ENCODE measurements at regions not wholly inside any gene's neighbourhood (a gene's known extent, or its start where the extent isn't known, plus 50 kb on each side); places are given as distances from the start of the nearest gene placed in this dataset.
"Not testable (repeated sequence)": the region's sequence is repeated elsewhere in the genome, so short reads cannot be mapped to it uniquely, and the experiment has no call there.

DNA sequence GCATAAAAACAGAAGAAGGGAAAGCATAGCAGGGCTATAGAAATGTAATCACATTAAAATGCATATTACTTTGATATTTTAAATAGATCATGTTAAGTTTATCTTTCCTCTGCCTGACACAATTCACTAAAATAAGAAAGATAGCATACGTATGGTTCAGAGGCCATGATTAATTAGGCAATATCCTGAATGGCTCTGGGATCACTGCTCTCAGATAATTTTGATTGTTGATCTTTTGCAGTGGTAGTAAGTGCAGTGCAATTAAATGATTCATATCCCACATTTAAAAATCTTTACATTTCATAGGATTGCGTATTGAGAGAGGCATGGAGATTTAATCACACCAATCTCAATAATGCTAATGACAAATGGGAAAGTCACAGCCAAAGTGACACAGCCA lies 1040.7 kb downstream of the SOCS6 start:
- DNase-seq = no peak

DNA sequence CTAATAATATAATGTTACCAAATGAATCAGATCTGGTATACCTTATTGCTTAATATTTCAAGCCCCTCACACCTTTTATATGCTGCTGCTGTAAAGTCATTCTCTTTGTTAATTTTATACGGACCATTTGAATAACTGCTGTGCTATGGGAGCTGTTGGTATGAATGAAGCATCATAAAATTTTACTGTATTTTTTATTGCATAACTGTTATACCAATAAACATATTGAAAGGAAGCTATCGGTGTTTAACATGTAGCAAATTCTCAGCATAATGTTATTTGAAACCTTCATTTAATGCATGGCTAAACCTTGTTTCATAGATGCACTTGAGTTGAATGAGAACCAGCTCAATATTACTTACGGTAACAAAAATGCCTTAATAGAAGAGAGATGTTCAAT lies 1040.3 kb downstream of the SOCS6 start:
- no peak for DNase-seq

- DNase-seq = no peak
These were observed 1039.0 kb downstream of the SOCS6 start for GRCh38 chr18:71327850-71328249.

GRCh38 chr18:71327441-71327840 lies 1038.6 kb downstream of the SOCS6 start:
- DNase-seq = no peak

- no peak for DNase-seq
These were observed 1038.0 kb downstream of the SOCS6 start for GRCh38 chr18:71326826-71327225.

- DNase-seq = no peak
These were observed 1035.5 kb downstream of the SOCS6 start for GRCh38 chr18:71324356-71324755.

DNA sequence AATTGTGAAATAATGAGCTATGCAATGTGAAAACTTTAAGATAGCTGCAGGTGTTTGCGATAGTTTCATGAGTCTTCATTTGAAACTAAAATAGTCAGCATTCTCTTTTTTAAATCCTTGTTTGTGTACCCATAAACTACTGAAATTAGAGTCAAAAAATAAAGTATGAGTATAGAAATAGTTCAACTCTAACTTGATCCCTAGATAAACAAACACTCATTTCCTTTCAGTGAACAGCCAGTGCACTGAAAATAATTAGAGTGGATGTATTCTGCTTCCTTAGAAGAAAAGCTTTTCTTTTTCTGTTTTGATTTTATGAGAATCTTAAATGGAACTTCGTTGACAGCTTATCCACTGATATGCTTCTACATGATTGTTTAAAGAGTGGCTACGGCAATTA lies 1033.4 kb downstream of the SOCS6 start:
- DNase-seq = no peak

- DNase-seq = no peak
These were observed 1032.5 kb downstream of the SOCS6 start for GRCh38 chr18:71321319-71321718.

DNA sequence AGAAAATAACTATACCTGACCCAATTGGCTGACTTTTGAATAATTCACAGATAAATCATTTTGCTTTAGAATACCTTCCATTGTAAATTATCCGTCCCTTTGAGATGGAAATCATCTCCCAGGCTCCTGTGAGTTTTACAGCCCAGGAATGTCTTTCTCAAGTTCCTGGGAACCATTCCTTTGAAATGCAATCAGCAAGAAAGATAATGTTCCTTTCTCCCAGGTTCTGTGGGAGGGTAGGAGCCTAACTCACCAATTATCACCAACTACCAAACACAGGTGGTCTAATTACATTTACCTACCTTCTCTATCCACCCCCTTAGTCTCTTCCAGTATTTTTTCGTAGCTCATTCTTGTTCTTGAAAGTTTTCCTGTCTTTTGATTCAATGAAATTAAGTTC lies 1016.0 kb downstream of the SOCS6 start:
- DNase-seq = no peak

GRCh38 chr18:71303743-71304142 lies 1014.9 kb downstream of the SOCS6 start:
- DNase-seq = not testable (repeated sequence)

GRCh38 chr18:71301596-71301995 lies 1012.8 kb downstream of the SOCS6 start:
- DNase-seq = no peak

- DNase-seq = not testable (repeated sequence)
These were observed 1005.4 kb downstream of the SOCS6 start for GRCh38 chr18:71294201-71294600.

- no peak for DNase-seq
These were observed 1004.5 kb downstream of the SOCS6 start for GRCh38 chr18:71293322-71293721.

DNA sequence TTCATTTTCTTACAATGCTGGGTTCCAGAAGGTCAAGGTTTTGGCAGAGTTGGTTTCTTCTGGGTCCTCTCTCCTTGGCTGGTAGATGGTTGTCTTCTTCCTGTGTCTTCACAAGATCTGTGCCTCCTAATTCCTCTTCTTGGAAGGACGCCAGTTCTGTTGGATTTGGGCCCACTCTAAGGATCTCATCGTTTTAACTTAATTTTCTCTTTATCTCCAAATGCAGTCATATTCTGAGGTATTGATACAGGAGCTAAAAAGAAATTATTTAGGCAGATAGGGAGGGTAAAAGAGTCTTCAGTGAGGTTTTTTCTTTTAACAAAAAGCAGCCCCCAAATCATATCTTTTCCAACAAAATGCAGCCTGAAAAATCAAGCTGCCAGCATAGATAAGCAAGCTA lies 998.4 kb downstream of the SOCS6 start:
- no peak for DNase-seq

DNA sequence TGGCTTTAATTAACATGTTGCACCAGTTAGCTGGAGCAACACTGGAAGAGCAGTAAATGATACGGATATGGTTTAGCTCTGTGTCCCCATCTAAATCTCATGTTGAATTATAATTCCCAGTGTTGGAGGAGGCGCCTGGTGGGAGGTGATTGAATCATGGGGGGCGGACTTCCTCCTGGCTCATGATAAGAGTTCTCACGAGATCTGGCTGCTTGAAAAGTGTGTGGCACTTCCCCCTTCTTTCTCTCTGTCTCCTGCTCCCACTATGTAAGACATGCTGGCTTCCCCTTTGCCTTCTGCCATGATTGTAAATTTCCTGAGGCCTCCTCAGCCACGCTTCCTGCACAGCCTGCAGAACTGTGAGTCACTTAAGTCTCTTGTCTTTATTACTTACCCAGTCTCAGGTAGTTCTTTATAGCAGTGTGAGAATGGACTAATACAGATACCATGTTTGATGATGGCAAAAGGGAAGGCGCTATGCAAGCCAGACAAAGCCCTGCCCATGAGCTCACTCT lies 963.6 kb downstream of the SOCS6 start:
- no peak for DNase-seq

DNA sequence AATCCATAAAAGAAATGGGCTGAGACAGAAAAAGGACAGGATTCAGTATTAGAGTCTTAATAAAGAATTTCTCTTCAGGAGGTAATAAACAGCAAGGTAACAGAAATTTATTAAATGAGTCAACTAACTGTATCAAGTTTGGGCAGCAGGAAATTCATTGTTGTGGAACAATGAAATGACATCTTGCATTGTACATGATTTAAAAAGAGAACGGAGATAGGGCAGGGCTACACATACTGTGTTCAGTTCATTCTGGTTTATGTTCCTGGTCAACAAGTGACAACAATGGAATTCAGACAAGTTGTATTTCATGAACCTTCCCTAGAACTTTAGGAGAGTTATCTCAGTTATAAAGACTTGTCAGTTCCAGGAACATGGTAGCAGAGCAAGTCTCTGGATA lies 961.3 kb downstream of the SOCS6 start:
- no peak for DNase-seq

- no peak for DNase-seq
These were observed 960.9 kb downstream of the SOCS6 start for GRCh38 chr18:71249791-71250190.

GRCh38 chr18:71242981-71243380 lies 954.1 kb downstream of the SOCS6 start:
- no peak for DNase-seq

DNA sequence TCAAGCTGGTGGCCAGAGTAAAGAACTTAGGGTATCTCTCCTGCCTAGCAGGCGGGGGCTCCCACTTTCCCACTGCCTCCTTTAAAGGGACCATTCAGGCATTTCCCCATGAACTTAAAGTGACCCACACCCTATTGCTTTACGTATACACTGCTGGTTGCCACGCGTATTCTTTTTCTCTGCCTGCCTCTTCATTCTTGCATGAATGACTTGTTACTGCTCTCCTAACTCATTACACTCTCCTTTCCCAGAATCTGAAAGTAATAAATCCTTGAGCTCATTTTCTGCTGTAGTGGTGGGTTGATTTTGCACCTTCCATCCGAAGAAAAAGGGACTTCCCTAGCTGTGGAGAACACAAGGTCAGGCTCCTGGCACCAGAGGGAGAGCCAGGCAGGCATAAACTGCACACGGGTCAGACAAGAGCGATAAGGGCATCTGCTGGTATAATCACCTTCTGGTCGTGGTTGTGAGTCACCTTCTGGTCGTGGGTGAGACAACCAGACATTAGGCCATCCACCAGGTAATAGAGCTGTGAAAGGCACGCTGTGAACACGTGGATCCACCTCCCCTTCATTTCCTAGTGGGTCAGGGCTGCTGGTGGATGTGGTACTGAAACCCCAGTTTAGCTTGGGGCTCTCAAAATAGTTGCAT lies 950.3 kb downstream of the SOCS6 start:
- DNase-seq = no peak

DNA sequence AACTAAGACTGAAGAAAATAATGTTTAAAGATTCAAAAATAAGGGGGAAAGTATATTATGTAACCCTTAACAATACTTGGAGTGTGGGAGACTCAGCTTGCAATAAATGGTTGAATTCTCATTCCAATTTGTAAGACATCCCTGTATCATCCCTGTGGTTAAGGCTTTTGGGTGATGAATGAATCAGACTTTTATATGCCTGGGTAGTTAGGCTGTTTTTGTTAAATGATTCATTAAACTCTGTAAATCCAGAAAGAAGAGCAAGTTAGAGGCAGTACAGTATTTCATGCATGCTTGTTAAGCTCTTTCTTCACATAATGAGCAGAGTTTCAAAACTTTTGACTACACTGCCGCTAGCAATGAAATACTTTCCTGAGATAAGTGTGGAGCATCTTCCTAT lies 948.8 kb downstream of the SOCS6 start:
- no peak for DNase-seq

DNA sequence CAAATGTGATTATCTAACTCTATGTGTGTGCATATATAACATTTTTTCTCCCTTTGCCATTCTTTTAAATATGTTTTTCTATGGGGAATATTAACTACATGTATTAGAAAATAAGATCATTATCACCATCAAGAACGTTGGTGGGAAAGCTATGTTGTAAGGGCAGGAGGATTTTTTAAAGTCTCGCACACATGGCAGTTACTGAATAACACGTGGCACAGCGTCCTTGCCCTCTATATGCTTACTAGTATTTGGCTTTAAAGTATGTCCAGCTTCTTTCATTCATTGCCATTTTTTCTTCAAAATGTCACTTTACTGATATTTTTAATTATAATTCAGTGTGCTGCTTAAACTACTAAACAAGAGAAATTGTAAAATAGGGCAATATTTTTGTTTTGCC lies 944.3 kb downstream of the SOCS6 start:
- DNase-seq = no peak

- DNase-seq = no peak
These were observed 934.6 kb downstream of the SOCS6 start for GRCh38 chr18:71223486-71223885.

DNA sequence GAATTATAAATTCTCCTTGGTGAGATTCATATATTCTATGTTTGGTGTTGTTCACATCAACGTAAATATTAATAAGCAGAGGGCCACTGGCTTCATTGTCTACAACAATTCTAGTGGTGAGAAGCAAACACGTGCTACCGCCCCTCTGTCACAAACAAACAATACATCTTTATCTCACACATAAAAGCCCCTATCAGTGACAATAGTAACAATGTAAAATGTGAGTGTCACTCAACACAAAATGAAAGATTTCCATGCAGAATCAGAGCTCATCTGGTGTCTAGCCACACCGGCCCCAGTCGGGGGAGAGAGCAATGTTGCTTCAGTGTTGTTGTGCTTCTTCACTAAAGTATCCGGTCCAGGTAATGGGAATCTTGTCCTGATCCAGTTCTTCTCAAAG lies 932.6 kb downstream of the SOCS6 start:
- no peak for DNase-seq

DNA sequence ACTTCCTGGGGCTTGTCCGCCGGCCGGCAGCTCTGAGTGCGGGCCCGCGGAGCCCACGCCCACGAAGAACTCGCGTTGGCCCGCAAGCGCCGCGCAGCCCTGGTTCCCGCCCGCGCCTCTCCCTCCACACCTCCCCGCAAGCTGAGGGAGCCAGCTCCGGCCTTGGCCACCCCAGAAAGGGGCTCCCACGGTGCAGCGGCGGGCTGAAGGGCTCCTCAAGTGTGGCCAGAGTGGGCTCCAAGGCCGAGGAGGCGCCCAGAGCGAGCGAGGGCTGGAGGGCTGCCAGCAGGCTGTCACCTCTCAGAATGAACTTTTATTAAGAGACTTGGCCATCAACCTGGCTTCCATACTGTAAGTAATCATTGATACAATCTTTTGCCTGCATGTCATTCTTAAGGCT lies 923.9 kb downstream of the SOCS6 start:
- DNase-seq = not testable (repeated sequence)

GRCh38 chr18:71212222-71212621 lies 923.4 kb downstream of the SOCS6 start:
- DNase-seq = no peak
